ENCODE measurements at regions not wholly inside any gene's neighbourhood (a gene's known extent, or its start where the extent isn't known, plus 50 kb on each side); places are given as distances from the start of the nearest gene placed in this dataset.

DNA sequence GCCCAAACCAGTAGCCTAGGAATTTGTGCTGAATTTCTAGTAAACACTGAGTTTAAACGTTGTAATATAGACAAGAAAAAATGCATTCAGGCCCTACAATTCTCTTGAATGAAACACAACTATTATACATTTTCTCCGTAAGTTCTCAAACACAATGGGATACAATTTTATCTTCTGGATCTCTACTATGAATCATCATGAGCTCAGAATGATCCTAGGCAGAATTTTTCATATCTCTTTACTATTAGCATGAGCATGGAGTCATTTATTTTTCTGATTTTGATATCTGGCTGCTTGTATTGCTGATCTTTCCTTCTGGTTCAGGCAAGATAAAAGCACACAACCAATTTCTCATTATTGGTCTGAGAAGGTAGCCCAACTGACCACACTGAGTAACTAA, 1123.4 kb upstream of the RAG2 start:
- DNase-seq (ENCODE audit: low spot score in 2 of 2): no peak
- Histone ChIP-seq H3K9me3 (no peaks in the 10 kb centered on the region), H3K27me3 (ENCODE audit: low read depth) (no peaks in the 10 kb centered on the region), H3K4me1 (no peaks in the 10 kb centered on the region), H3K4me3 (no peak overlapping the region), H3K36me3 (replicated peaks) (no peaks in the 10 kb centered on the region)
- in situ Hi-C loops (cut with MboI; ENCODE audit: low sequenced_read_pairs): no loop called here

DNA sequence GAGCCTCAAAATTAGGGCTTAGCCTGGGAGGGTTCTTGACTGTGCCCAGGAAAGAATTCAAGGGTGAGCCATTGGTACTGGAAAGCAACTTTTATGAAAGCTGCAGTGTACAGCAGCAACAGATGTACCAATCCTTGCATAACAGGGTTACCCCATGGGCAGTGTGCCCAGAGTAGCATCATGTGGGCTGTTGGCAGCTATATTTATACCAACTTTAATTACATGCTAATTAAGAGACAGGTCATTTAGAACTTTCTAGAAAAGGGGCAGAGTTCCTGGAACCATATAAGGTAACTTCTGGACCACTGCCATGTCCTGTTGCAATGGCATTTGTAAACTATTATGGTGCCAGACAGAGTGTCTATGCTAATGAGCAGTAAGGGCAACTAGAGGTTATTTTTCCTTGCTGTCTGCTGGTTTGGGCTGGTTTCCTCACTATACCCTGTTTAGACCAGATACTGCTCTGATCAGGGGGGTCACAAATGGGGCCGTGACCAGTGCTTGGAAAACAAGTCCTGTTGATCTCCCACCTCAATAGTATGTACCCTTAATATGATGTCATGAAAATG, 1120.5 kb upstream of the RAG2 start:
- Histone ChIP-seq H3K4me3 (no peak overlapping the region), H3K9me3 (no peaks in the 10 kb centered on the region), H3K27me3 (ENCODE audit: low read depth) (no peaks in the 10 kb centered on the region), H3K36me3 (replicated peaks) (no peaks in the 10 kb centered on the region), H3K4me1 (no peaks in the 10 kb centered on the region)
- in situ Hi-C loops (cut with MboI; ENCODE audit: low sequenced_read_pairs): no loop called here
- DNase-seq (ENCODE audit: low spot score in 2 of 2): no peak

DNA sequence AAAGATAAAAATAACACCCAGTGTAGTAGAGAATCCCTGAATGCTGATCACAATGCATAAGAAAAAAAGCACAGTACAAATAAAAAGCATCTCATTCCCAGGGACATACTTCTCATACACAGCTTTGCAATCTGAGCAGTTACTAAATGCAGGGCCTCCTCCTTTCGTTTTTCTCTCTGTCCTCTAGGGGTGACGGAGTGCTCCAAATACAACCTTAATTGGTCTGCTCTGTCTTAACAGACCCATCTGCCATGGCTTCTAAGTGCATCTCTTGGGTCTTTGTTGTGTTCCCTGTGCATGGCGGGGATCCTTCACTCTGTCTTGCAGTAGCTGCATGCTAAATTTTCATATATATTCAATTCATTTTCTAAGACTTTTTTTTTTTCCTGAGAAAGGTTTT, 1114.2 kb upstream of the RAG2 start:
- H3K9me3 ChIP-seq: no peaks in the 10 kb centered on the region
- in situ Hi-C loops (cut with MboI; ENCODE audit: low sequenced_read_pairs): no loop called here
- H3K27me3 ChIP-seq (ENCODE audit: low read depth): no peaks in the 10 kb centered on the region
- peak in 1 of 2 experiments; percentile 8 for DNase-seq (ENCODE audit: low spot score in 2 of 2)
- H3K4me3 ChIP-seq: no peak overlapping the region
- no peaks in the 10 kb centered on the region for H3K4me1 ChIP-seq
- H3K36me3 ChIP-seq (replicated peaks): no peaks in the 10 kb centered on the region

- no peak for DNase-seq (ENCODE audit: low spot score in 2 of 2)
Observed at GRCh38 chr11:37710031-37710430, 1112.0 kb upstream of the RAG2 start.

DNA sequence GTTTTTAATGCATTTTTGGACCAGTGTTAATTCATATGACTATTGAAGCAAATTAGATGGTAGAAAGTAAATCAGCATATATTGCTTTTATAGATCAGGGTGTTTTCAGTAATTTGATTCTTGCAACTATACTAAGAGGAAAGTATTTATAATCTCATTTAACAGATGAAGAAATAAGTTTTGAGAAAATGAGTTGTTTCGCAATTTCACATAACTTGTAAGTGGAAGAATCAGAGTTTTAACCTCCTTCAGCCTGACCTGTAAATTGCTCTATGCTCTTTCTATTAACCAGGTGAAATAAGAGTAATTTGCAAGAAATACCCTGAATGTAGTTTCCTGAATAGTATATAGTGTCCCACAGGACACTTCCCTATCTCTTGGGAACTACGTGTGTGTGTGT, 1106.8 kb upstream of the RAG2 start:
- no peak for DNase-seq (ENCODE audit: low spot score in 2 of 2)
- Histone ChIP-seq H3K9me3 (no peaks in the 10 kb centered on the region), H3K4me1 (no peaks in the 10 kb centered on the region), H3K27me3 (ENCODE audit: low read depth) (no peaks in the 10 kb centered on the region), H3K36me3 (replicated peaks) (no peaks in the 10 kb centered on the region), H3K4me3 (no peak overlapping the region)
- in situ Hi-C loops (cut with MboI; ENCODE audit: low sequenced_read_pairs): no loop called here

More at GRCh38 chr11:37710031-37710430, 1112.0 kb upstream of the RAG2 start:
- in situ Hi-C loops (cut with MboI; ENCODE audit: low sequenced_read_pairs): no loop called here
- H3K36me3 ChIP-seq (replicated peaks): no peaks in the 10 kb centered on the region
- H3K27me3 ChIP-seq (ENCODE audit: low read depth): no peaks in the 10 kb centered on the region
- no peaks in the 10 kb centered on the region for H3K4me1 ChIP-seq
- no peaks in the 10 kb centered on the region for H3K9me3 ChIP-seq
- no peak overlapping the region for H3K4me3 ChIP-seq

- in situ Hi-C loops (cut with MboI; ENCODE audit: low sequenced_read_pairs): no loop called here
- H3K4me3 ChIP-seq: no peak overlapping the region
- DNase-seq (ENCODE audit: low spot score in 2 of 2): no peak
- H3K9me3 ChIP-seq: peaks cover 7% of the 10 kb centered on the region; the same call in 1 of the 2 replicates
- H3K36me3 ChIP-seq (replicated peaks): no peaks in the 10 kb centered on the region
- no peaks in the 10 kb centered on the region for H3K4me1 ChIP-seq
- H3K27me3 ChIP-seq (ENCODE audit: low read depth): no peaks in the 10 kb centered on the region
Observed at GRCh38 chr11:37699644-37700043, 1101.6 kb upstream of the RAG2 start.

GRCh38 chr11:37695283-37695682, 1097.2 kb upstream of the RAG2 start:
- Histone ChIP-seq H3K36me3 (replicated peaks) (no peaks in the 10 kb centered on the region), H3K9me3 (peaks cover 9% of the 10 kb centered on the region; the same call in 1 of the 2 replicates), H3K4me1 (no peaks in the 10 kb centered on the region), H3K4me3 (no peak overlapping the region), H3K27me3 (ENCODE audit: low read depth) (no peaks in the 10 kb centered on the region)
- in situ Hi-C loops (cut with MboI; ENCODE audit: low sequenced_read_pairs): no loop called here
- no peak for DNase-seq (ENCODE audit: low spot score in 2 of 2)

DNA sequence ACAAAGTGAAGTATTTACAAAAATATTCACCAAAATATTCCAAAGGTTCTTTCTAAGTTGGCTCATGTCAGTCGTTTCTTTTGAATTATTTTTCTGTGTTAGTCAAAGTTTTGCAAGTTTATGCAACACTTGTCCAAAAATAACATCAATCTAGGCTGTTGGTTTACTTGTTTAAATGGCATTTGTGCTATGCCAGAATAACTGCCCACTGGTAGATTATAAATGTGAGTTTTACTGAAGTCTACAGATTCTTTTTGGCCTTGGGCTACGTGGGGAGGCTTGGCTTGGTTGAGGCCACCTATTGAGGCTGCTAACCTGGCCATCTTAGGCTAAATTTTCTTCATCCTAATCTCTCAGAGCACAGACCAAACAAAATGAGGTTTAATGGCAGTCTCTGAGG, 1091.9 kb upstream of the RAG2 start:
- Histone ChIP-seq H3K4me1 (no peaks in the 10 kb centered on the region), H3K36me3 (replicated peaks) (no peaks in the 10 kb centered on the region), H3K4me3 (no peak overlapping the region), H3K9me3 (peaks cover 5% of the 10 kb centered on the region; the same call in 1 of the 2 replicates), H3K27me3 (ENCODE audit: low read depth) (no peaks in the 10 kb centered on the region)
- DNase-seq (ENCODE audit: low spot score in 2 of 2): no peak
- in situ Hi-C loops (cut with MboI; ENCODE audit: low sequenced_read_pairs): no loop called here

- no peaks in the 10 kb centered on the region for H3K4me1 ChIP-seq
- in situ Hi-C loops (cut with MboI; ENCODE audit: low sequenced_read_pairs): no loop called here
Observed at GRCh38 chr11:37688456-37688855, 1090.4 kb upstream of the RAG2 start.

DNA sequence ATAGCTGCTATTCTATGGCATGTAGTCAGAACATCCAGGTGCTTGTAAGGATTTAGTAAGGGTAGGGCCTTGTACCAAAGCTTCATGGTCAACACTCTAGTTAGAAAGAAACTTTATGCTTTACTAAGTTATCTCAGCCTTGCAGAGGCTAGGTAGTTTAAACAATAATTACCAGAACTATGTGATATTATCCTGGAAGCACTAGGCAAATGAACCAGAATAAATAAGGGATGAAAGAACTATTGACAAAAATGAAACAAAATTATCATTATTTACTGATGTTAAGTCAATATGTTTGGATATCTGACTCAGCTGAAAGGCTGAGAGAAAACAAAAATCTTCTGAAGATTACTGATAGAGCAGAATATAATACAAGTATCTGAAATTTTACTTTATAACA, 1089.1 kb upstream of the RAG2 start:
- no peak overlapping the region for H3K4me3 ChIP-seq
- in situ Hi-C loops (cut with MboI; ENCODE audit: low sequenced_read_pairs): no loop called here
- no peaks in the 10 kb centered on the region for H3K4me1 ChIP-seq
- H3K9me3 ChIP-seq: no peaks in the 10 kb centered on the region
- no peaks in the 10 kb centered on the region for H3K27me3 ChIP-seq (ENCODE audit: low read depth)
- DNase-seq (ENCODE audit: low spot score in 2 of 2): no peak
- no peaks in the 10 kb centered on the region for H3K36me3 ChIP-seq (replicated peaks)

More at GRCh38 chr11:37688456-37688855, 1090.4 kb upstream of the RAG2 start:
- Histone ChIP-seq H3K27me3 (ENCODE audit: low read depth) (no peaks in the 10 kb centered on the region), H3K4me3 (no peak overlapping the region), H3K36me3 (replicated peaks) (no peaks in the 10 kb centered on the region), H3K9me3 (no peaks in the 10 kb centered on the region)
- no peak for DNase-seq (ENCODE audit: low spot score in 2 of 2)

DNA sequence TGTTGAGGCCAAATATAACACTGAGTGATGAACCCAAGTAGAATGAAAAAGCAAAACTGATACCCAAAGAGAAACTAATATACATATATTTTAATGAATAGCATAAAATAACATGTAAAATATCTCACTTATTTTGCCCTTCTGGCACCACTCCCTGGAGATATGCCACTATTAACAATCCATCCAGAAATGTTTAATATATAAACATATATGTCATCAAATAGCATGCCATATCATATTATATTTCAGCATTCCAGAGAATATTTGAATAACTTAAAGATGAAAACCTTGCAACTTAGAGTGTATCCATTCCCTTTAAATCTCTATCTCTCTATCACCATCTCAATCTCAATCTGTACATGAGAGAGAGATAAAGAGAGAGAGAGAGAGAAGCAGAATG, 1073.3 kb upstream of the RAG2 start:
- no peak overlapping the region for H3K4me3 ChIP-seq
- H3K27me3 ChIP-seq (ENCODE audit: low read depth): no peaks in the 10 kb centered on the region
- no peaks in the 10 kb centered on the region for H3K9me3 ChIP-seq
- no peaks in the 10 kb centered on the region for H3K4me1 ChIP-seq
- in situ Hi-C loops (cut with MboI; ENCODE audit: low sequenced_read_pairs): no loop called here
- no peaks in the 10 kb centered on the region for H3K36me3 ChIP-seq (replicated peaks)
- no peak for DNase-seq (ENCODE audit: low spot score in 2 of 2)

GRCh38 chr11:37666960-37667359, 1068.9 kb upstream of the RAG2 start:
- no peaks in the 10 kb centered on the region for H3K36me3 ChIP-seq (replicated peaks)
- no peaks in the 10 kb centered on the region for H3K4me1 ChIP-seq
- no peaks in the 10 kb centered on the region for H3K27me3 ChIP-seq (ENCODE audit: low read depth)
- in situ Hi-C loops (cut with MboI; ENCODE audit: low sequenced_read_pairs): no loop called here
- no peak for DNase-seq (ENCODE audit: low spot score in 2 of 2)
- no peak overlapping the region for H3K4me3 ChIP-seq
- no peaks in the 10 kb centered on the region for H3K9me3 ChIP-seq

GRCh38 chr11:37657645-37658044, 1059.6 kb upstream of the RAG2 start:
- no peak for DNase-seq (ENCODE audit: low spot score in 2 of 2)
- Histone ChIP-seq H3K36me3 (replicated peaks) (no peaks in the 10 kb centered on the region), H3K4me1 (no peaks in the 10 kb centered on the region), H3K4me3 (no peak overlapping the region), H3K27me3 (ENCODE audit: low read depth) (no peaks in the 10 kb centered on the region), H3K9me3 (no peaks in the 10 kb centered on the region)
- in situ Hi-C loops (cut with MboI; ENCODE audit: low sequenced_read_pairs): no loop called here

- Histone ChIP-seq H3K4me1 (no peaks in the 10 kb centered on the region), H3K9me3 (no peaks in the 10 kb centered on the region), H3K36me3 (replicated peaks) (no peaks in the 10 kb centered on the region), H3K27me3 (ENCODE audit: low read depth) (no peaks in the 10 kb centered on the region), H3K4me3 (no peak overlapping the region)
- no peak for DNase-seq (ENCODE audit: low spot score in 2 of 2)
- in situ Hi-C loops (cut with MboI; ENCODE audit: low sequenced_read_pairs): no loop called here
Observed at GRCh38 chr11:37647767-37648166, 1049.7 kb upstream of the RAG2 start.

DNA sequence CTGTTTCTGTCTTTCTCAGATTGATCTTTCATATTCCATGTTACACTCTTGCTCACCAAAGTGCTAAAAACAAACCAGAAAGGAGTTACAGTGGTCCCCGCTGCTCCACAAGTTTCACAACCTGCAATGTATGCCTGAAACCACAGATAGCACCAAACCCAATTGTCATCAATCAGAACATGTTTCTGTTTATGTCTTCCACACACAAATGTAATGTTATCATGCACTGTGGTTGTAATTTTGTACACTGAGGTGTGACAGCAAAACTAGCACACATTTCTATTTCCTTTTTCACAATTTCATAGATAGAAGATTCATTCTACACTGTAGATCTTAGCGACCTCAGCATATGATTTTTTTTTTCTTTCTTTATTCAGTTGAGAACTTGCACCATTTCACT, 1045.9 kb upstream of the RAG2 start:
- no peaks in the 10 kb centered on the region for H3K4me1 ChIP-seq
- in situ Hi-C loops (cut with MboI; ENCODE audit: low sequenced_read_pairs): no loop called here
- no peak for DNase-seq (ENCODE audit: low spot score in 2 of 2)
- no peaks in the 10 kb centered on the region for H3K36me3 ChIP-seq (replicated peaks)
- H3K4me3 ChIP-seq: no peak overlapping the region
- H3K9me3 ChIP-seq: no peaks in the 10 kb centered on the region
- no peaks in the 10 kb centered on the region for H3K27me3 ChIP-seq (ENCODE audit: low read depth)

All from HAP-1 (cell line).